ENCODE measurements at regions not wholly inside any gene's neighbourhood (a gene's known extent, or its start where the extent isn't known, plus 50 kb on each side); places are given as distances from the start of the nearest gene placed in this dataset.

DNA sequence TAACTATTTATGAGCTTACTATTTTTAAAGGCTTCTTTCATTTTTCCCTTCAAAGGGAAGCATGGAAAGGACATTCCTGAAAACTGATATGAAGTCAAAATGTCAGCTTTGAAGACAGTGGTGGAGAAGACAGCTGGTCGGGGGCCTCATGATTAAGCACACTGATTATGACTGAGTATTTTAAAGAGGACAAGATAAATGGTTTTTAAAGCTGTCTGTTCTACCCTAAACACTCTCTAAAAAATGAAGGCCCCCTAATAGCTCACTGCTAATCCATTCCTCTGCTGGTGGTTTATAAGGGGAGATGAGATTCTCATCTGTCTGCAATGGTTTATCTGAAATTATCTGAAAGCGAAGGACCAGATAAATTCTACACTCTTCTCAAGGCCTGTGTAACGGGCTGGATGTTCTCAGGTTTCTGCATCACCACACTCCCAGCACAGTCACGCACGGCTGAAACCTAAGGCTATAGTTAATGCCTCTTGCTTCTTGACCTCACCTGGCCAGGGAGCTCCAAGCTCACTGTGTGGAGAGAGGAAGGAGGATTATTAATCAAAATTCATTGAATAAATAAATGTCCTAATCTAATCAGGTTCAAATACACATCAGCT is 86.9 kb upstream of the DOCK9 start:
- TF ChIP-seq, protein P1, sequence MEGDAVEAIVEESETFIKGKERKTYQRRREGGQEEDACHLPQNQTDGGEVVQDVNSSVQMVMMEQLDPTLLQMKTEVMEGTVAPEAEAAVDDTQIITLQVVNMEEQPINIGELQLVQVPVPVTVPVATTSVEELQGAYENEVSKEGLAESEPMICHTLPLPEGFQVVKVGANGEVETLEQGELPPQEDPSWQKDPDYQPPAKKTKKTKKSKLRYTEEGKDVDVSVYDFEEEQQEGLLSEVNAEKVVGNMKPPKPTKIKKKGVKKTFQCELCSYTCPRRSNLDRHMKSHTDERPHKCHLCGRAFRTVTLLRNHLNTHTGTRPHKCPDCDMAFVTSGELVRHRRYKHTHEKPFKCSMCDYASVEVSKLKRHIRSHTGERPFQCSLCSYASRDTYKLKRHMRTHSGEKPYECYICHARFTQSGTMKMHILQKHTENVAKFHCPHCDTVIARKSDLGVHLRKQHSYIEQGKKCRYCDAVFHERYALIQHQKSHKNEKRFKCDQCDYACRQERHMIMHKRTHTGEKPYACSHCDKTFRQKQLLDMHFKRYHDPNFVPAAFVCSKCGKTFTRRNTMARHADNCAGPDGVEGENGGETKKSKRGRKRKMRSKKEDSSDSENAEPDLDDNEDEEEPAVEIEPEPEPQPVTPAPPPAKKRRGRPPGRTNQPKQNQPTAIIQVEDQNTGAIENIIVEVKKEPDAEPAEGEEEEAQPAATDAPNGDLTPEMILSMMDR (IDR thresholded peaks at IDR 0.05), result no peak
- DNase-seq (ENCODE audit: low spot score), result no peak
- no peak for ATAC-seq (ENCODE audit: low FRiP score)

DNA sequence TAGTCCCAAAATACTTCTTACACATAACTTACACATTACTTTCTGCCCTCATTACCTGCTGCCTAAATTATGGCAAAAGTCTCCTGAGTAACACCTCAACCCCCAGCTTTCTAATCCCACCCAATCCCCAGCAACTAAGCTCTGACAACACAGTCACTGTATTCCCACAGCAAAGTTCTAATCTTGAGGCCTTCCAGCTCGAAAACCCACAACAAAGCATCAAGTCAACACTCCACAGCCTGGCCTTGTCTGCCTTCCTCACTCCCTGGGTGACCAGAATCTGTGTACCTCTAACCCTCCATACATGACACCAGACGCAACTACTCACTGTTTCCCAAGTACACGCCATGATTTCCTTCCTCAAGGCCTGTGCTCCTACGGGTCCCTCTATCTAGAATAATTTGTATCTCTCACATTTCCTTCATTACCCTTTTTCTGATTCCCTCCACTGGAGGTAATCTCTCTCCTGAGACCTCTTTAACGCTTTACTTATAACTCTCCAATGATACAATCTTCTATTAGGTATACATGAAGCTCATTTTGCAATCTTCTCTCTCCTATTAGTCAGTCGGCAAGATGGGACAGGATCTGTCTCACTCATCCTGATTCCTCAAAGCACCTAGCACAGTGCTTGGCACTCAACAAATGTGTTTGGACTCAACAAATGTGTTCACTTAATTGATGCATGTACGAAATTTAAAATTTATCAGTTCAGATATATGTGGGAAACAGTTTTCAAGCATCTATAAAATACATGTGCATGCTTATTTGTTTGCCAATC is 87.6 kb upstream of the DOCK9 start:
- DNase-seq (ENCODE audit: low spot score), result no peak
- ATAC-seq (ENCODE audit: low FRiP score), result no peak
- TF ChIP-seq, protein P1 (IDR thresholded peaks at IDR 0.05), result no peak

DNA sequence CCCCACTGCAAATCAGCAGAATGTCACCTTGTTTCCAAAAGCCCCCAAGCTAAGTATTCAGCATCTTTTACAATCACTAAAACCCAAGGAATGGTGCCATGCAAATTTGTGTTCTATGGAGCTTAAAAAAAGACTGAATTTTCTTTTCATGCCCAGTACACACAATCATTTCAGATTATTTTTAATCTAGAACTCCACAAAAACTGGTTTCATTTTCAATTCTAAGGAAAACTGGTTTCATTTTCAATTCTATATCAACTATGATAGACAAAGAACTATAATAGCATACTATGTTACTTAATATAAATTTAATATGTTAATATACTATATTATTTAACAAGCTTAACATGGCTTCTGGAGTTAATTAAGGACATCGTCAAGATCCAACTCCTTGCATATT is 88.4 kb upstream of the DOCK9 start:
- DNase-seq (ENCODE audit: low spot score), result no peak
- TF ChIP-seq, protein P1 (IDR thresholded peaks at IDR 0.05), result no peak
- ATAC-seq (ENCODE audit: low FRiP score), result no peak

DNA sequence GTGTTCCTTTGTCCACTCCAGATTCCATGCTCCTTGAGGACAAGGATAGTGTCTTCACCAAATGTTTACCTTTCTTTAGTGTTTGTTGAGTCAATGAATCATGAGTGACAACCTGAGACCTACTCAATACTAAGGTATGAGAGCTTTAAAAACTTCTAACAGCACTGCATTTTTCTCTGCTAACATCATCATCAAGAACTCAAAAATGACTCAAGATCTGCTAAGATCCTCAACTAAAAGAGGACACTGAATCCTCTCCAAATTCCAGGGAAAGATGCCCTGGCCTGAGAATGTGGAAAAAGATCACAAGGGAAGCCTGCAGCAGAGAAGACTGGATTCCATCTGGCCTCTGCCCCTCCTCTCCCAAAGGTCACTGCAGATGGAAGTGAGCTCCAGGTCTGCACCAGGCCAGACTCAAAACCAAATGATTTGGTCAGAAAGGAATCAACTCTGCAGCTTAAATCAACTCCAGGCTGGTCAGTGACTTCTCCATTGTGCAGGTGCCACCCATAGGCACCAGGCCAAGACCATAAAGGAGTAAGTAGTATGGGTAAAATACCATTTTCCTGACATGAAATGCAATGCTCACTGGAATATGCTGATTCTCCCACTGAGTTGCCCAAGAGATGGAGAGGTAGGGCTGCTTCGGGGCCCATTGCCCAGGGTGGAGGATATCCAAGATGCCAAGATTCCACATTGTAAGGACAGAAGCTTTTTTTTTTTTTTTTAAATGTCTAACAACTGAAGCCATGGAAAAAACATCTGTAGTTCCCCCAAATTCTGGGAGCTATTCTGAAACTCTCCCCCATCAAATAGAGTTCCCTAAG is 89.5 kb upstream of the DOCK9 start:
- TF ChIP-seq, protein P1 (IDR thresholded peaks at IDR 0.05), result no peak
- ATAC-seq (ENCODE audit: low FRiP score) (peak; percentile 78), DNase-seq (ENCODE audit: low spot score) (no peak)

DNA sequence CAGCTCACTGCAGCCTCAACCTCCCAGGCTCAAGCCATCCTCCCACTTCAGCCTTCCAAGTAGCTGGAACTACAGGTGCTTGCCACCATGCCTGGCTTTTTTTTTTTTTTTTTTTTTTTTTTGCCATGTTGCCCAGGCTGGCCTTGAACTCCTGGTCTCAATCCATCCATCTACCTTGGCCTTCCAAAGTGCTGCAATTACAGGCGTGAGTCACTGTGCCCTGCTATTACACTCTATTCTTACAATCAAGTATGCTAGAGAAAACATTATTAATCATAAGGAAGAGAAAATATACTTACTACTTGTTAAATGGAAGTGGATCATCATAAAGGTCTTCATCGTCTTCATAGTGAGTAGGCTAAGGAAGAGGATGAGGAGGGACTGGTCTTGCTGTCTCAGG is 93.3 kb upstream of the DOCK9 start:
- TF ChIP-seq, protein P1 (IDR thresholded peaks at IDR 0.05), result no peak
- ATAC-seq (ENCODE audit: low FRiP score) (no peak), DNase-seq (ENCODE audit: low spot score) (no peak)

DNA sequence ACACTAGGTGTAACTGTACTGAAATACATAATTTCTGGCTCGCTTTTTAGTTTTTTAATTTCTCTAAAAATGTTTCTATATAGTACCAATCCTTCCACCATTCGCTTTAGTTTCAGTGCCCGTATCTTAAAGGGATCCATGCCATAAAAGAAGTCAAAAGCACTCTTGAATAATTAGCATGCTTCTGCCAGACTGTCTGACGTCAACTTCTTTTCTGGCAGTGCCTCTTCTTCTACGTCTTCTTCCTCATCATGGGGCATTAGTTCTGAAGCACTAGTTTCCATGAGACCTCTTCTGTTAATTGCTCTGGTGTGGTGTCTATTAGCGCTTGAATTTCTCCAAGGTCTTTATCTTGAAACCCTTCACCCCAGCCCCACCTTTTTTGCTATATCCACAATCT is 93.8 kb upstream of the DOCK9 start:
- TF ChIP-seq, protein P1 (IDR thresholded peaks at IDR 0.05), result no peak
- ATAC-seq (ENCODE audit: low FRiP score) (no peak), DNase-seq (ENCODE audit: low spot score) (no peak)

All from omental fat pad (tissue), 3 donors.